T-helper 1 cell (primary cell): ENCODE measurements at regions not wholly inside any gene's neighbourhood (a gene's known extent, or its start where the extent isn't known, plus 50 kb on each side); places are given as distances from the start of the nearest gene placed in this dataset.

ENCODE experiments used
- DNase-seq, 5 donors: peaks; one replicate each; pipeline ENCODE4 v3.0.0-alpha.2; 2012 to 2020

DNA sequence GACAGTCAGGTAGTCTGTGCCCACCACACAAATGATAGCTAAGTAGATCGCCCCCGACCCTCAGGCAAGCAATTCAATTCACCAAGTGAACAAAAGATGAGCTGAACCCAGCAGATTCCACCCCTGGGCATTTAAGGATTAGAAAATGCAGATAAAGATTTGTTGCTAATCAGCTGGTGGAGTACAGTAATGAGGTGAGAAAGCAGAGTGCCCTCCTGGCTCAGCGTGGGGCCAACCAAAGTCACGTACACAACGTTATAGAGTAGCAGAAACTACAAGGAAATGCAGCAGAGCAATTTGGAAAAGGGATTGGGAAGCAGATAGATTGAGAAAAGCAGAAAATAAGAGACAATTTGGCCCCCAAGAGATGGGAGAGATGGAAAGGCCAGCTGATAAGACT is 91.2 kb downstream of the SOX9 start:
- DNase-seq: no peak

DNA sequence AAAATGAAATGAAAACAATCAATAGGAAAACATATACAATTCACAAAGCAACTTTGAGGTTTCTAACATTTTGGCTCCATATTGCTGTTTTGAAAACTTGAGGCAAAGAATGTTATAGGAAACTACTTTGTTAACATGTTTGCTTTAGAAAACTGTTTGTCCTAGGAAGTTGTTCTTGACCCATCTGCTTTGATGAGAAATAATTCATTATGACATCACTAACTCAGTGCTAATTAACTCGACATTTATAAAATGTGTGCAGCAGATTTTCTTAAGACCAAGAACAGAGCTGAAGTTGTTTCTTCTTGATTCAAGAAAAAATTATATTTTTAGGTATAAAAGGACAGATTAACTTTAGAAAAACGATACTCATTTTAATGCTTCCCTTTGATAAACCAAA is 94.7 kb downstream of the SOX9 start:
- no peak for DNase-seq

DNA sequence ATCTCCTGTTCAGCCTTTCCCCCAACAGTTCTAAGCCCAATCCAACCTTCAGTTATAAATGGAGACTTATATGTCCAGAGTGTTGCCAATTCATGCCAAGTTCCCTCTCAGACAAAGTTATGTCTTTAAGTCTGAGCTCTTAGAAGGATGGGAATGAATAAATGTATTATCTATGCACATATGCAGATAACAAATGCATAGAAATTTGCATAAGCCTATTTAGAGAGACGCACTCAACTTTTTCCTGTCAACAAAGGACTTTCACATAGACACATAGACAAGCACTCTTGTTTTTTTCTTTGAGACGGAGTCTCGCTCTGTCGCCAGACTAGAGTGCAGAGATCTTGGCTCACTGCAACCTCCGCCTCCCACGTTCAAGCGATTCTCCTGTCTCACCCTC is 95.1 kb downstream of the SOX9 start:
- DNase-seq: no peak

DNA sequence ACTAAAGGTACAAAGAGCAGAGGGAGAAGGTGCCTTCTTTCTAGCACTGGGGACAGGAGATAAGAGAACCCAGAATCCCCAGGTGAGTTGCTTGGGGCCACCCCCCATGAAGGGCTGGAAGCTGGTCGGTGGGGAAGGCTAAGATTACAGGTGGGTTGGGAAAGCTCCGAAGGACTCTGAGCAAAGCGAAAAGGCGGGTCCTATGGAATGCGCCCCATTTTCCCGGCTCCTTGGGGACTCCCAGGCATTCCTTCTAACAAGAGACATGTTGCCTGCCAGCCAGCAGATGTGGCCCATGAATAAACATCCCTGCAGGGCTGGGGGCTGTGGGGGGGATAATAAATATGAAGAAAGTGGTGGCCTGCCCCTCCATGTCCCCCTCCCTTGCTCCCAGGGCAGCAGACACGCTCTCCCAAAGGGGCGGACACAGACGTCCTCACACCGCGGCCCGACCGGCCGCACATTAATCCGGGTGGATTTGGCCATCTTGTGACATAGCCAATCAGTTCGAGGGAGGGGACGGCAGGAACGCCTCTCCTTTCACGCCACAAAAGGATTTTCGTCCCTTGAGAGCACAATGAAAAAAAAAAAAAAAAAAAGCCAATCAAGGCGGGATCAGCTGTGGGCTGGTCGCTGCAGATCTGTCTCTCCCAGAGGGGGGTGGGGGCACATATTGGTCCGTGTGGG is 98.5 kb downstream of the SOX9 start:
- no peak for DNase-seq

DNA sequence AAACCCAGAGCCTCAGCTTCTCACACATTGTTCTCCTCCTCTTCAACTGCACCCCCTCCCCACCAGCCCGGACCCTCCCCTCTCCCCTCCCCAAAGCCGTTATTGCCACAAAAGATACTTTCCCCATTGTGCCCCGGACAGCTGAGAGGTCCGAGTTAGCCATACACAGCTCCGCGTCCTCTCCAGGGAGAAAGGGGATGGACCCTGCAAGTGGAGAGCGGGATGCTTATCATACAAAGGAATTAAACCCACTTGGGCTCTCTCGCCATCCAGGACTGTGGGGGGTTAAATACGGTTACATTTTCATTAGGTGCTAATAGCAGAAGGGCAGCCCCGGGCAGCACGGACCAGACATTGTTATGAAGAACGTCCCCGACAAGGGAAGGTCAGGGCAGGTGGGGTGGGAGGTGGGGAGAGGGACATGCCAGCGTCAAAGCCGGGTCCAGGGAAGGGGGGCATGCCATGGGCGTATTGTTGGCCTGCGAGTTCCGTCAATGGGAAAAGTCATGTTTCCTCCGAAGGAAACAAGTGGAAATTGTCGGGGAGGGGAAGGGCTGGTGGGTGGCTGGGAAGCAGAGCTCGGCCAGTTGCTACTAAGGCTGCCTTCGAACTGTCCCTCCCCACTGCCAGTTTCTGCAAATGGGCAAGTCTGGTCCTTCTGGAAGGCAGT is 99.1 kb downstream of the SOX9 start:
- no peak for DNase-seq

DNA sequence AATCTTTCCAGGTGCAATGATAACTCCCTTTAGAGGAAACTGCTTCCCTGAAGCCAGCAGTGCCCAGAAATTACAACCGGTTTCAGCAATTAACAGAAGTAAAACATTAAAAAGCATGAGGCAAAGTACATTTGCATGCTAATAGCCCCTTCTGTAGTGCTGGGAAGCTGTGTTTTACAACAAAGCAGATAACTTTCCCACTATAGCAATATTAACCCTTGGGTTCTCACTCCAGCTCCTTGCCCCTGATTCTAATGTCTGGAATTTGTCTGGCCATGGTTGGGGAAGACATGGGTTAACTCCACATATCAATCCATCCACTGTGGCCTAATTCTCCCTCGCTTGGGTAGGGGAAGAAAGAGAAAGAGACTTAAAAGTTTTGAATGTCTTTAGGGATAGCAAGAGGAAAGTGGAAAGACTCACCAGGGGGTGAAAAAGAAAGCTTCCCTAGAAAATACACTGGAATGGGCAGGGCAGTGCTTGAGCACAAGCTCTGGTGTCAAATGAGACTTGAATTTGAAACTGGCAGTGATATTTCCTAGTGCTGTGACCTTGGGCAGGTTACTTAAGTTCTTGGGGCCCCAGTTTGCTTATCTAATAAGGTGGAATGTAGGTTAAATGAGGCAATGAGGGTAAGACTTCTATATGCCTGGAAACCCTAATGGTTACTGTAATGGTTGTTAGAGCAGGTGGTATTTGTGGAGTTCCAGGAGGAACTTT is 102.0 kb downstream of the SOX9 start:
- DNase-seq: no peak

DNA sequence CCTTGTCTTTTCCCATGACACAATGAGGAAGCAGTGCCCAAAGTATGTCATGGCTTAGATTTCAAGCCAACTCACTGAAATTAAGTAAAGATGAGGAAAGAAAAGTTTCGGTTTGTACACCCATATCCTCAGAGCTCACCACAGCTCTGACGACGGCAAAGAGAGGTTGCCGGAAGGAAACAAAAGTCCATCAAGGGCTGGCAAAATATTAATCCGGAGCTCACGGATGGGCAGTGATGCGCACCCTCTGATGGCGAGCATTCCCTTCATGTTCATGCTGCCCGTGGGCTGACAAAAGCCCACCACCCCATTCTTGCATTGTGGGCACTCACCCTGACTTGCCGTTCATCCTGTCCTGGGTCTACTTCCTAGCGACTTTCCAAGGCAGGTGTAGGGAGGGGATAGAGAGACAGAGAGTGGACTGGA is 103.1 kb downstream of the SOX9 start:
- DNase-seq: no peak

DNA sequence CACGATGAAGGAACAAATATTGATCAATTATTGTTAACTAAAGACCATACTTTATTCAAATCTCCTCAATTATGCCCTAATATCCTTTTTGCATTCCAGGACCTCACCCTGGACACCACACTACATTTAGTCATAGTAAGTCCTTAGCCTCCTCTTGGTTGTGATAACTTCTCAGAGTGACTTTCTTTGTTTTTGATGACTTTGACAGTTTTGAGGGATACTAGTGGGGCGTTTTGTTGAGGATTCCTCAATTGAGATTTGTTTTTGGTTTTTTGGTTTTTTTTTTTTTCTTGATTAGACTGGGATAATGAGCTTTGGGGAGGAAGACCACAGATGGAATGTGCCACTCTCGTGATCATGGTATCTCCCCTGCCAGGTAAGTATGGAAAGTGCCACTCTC is 105.5 kb downstream of the SOX9 start:
- no peak for DNase-seq

DNA sequence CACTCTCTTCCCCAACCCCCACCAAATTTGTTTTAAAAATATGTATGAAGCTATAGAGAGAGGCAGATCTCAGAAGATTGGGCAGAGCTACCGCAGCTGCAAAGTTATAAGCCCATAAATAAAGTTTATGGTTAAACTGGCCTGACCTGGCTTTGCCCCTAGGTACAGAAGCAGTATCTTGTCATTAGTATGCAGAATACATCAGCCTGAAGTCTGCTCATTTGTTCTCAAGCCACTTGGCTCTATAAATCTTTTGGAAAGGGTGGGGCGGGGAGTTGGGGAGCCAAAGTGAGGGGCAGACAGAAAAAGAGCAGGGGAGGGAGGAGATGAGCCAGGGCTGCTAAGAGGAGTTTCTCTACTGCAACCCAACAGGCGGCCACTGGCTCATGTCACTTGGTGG is 113.2 kb downstream of the SOX9 start:
- DNase-seq: no peak

DNA sequence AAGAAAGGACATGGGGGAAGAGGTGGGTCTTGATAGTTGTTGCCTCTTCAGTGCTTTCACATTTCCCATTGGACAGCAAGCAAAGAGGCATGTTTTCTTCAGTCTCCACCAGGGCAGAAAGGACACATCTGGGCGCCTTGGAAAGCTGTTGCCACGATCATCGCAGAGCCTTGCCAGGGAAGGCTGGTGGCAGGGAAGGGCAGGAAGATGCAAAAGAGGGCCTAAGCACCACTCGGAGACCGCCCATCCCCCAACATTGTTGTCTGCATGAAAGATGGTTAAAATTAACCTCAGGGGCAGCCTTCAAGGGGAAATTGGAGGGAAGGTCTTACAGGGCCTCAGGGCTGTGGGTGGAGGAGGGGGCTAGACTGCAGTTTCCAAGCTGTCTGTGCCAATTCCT is 114.2 kb downstream of the SOX9 start:
- no peak for DNase-seq

DNA sequence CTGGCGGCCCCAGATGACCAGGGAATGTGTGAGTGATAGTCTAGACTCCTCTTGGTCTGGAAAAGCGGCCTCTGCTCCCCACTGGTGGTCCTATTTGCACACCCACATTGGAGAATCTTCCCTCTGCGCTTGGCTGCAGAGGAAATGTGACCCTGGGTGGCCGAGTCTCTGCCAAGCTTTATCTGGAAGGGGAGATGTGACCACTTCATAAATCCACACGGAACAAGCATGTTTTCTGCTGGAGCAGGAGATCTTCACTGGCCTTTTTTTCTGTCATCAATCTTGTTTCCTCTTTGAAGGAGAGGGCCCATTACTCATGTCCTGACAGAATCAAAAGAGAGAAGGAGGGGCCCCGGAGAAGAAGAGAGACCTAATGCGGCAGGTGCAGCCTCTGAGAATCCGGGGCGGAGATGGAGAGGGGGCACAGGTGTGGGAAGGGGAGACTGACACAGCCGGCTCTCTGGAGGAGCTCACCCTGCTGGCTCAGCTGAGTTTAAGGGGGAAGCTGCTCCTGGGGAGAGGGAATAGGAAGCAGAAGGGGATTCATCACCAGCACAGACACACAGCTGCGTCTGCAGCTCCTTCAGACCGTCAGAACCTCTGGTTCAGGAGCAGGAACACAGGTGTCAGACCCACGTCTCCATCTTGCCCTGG is 116.3 kb downstream of the SOX9 start:
- DNase-seq: no peak

DNA sequence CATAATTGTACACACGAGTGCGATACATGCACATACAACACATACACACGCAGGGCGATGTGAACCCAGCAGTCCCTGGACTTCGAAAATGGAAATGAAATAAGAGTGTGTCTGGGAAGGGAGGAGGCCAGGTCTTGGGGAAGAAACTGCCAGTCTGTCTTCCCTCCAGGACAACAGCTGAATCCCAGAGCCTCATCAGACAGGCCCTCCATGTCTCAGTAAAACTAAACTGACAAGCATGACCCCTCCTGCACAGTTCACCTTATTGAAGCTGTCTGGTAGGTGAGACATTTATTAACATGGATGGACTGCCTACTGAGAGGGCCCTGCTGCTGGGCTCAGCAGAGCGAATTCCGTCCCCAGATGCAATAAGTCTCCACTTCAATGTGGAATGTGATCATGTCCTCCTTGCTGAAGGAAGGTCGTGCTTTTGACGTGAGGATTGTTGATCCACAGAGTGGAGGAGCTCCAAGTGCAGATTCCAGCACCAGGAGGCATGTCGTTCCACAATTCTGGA is 117.4 kb downstream of the SOX9 start:
- no peak for DNase-seq

DNA sequence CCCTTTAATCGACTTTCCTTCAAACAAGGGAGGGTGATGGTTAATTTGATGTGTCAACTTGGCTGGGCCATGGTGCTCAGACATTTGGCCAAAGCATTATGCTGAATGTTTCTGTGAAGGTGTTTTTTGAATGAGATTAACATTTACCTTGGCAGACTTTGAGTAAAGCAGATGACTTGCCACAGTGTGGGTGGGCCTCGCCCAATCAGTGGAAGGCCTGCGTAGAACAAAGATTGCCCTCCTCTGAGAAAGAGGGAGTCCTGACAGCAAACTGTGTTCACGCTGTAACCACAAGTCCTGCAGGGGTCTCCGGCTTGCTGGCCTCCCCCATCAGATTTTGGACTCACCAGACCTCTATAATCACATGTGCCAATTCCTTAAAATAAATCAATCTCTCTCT is 118.7 kb downstream of the SOX9 start:
- no peak for DNase-seq

DNA sequence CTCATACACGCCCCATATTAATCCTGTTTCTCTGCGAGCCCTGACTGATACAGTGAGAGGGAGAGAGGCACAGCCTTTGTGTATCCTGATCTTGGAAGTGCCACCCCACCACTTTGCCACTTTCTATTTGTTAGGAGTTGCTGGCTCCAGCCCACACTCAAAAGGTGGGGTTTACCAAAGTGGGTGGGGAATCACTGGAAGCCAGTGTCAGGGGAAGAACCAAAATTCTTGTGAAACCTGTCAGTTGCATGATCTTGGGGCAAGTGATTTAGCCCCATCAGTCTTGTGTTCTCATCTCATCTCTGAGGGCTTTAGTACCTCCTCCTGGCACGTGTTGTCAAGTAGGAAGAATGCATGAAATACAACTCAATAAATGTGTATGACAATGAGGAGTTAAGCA is 119.5 kb downstream of the SOX9 start:
- no peak for DNase-seq

DNA sequence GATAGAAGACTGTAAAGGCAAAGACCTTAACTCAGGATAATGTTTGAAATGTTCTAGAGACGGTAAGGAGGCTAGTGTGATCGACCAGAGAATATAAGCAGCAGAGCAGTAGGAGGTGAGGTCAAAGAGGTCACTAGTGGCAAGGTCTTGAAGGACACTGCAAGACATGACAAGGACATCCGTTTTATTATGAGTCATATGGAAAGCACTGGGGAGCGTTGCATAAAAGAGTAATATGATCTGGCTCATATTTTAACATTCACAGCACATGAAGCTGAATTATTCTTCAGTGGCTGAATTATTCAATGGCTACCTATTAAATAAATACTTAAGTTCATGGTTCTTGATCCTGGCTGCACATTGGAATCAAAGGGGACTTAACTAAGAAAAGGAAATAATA is 123.7 kb downstream of the SOX9 start:
- no peak for DNase-seq

DNA sequence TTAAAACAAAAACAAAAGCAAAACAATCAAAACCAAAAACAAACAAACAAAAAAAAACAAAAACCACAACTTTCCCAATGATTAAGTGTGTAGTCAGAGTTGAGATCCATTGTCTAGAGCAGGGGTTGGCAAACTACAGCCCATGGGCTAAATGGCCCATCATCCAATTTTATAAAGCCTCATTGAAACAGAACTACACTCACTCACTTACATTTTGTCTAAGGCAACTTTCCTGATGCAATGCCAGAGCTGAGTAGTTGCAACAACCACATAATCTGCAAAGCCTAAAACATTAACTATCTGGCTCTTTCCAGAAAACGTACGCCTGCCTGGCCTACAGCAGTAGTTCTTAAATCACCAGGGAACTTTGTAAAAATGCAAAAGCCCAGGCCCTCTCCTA is 124.1 kb downstream of the SOX9 start:
- no peak for DNase-seq

DNA sequence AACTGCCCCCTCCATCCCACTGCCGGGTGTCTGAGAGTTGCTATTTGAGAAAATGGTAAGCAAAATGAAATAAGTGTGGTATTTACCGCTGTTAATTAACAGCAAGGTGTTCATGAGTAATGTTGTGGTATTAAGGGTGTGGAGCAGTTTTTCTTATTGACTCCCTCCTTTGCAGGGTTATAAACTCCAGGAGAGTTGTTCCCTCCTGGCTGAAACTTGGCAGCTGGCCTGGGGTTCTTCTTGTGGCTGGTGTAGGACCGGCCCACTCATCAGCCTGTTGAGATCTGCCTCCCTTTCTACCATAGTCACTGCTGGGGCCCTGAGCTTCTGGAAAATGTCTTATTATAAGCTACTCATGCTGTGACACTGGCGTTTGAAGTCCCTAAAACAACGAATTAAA is 128.6 kb downstream of the SOX9 start:
- DNase-seq: no peak

DNA sequence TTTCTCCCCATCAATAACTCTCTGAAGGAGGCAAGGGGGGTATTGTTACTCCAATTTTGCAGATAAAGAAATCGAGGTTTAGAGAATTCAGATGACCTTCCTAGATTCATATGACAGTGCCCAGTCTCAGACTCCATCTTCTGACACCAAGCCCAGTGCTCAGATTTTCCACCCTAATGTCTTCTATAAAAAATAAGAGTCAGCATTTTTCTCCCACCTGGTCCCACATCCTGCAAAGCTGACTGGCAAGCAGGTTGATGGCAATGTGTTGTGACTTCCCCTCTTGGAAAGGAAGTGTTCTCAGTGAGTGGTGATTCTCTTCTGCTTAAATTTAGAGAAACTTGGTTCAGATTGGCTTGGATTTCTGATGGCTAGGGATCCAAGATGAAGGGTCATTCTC is 129.4 kb downstream of the SOX9 start:
- DNase-seq: no peak

DNA sequence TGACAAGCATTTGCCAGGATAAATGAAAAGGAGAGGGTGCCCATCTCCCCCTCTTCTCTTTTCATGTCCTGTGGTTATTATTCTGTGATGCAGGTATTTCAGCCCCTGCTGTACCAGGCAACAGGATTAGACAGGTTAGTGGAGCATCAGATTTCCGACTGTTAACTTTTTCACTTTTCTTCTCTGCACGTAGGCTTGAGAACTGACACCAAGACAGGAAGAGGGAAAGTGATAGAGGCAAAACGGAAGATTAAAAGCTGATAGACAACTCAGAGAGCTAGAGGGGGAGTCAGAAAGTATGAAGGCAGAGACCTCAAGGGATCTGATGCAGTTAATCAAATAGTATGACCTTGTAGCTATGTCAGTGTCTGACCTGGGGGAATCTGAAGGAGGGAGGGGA is 132.8 kb downstream of the SOX9 start:
- no peak for DNase-seq

DNA sequence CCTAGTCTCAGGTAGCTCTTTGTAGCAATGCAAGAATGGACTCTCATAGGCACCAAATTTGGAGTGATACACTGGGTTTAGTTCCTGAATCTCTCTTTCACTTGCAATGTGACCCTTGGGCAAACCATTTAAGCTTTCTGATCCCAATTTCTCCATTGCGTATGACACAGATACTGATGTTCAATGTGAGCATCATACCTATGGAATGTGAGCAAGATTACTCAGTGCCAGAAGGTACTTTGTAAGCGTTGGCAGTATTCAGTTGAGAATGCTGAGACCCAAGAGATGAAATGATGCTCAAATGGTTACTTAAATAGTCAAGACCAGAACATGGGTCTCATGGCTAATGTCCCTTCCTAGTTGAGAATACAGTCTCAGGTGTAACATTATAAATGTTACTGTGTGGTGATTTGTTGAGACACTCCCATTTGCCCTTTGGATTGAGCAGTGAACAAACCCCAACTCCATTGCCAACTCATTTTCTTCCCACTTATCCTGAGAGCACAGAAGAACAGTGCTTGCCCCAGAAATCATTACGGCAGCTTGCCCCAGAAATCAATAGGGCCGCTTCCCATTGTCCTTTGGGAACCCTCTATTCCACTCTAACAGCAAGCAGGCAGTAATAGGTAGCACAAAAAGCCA is 134.1 kb downstream of the SOX9 start:
- no peak for DNase-seq

DNA sequence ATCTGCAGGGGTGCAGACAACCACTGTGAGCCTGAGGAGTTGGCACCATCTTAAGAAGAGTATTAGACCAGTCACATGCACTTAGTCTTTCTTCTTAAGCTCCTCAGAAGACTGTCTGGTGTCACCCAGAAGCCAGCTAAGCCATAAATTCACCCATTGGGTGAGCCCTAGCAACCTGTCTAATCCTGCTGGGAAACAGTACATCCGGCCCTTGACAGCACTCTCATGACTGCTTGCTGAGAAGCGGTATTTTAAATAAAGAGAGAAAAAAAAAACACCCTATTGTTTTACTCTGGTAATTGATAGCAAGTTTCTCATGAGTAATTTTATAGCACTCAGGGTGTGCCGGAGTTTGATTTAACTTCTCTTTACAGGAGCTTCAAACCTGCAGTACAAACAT is 134.7 kb downstream of the SOX9 start:
- DNase-seq: no peak

DNA sequence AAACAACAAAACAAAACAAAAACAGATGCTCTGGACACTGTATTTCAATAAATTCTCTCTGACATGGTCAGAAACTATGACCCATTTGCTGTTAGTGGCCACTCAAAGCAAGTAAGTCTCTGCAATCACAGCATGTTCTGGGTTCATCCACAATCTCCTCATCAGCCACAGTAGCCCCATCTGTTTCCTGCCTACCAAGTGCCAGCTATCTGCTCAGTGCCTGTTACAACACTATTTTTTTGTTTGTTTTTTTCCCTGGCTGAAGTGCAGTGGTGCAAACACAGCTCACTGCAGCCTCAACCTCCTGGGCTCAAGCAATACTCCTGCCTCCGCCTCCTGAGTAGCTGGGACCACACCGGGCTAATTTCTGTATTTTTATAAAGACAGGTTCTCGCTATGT is 137.9 kb downstream of the SOX9 start:
- DNase-seq: no peak

DNA sequence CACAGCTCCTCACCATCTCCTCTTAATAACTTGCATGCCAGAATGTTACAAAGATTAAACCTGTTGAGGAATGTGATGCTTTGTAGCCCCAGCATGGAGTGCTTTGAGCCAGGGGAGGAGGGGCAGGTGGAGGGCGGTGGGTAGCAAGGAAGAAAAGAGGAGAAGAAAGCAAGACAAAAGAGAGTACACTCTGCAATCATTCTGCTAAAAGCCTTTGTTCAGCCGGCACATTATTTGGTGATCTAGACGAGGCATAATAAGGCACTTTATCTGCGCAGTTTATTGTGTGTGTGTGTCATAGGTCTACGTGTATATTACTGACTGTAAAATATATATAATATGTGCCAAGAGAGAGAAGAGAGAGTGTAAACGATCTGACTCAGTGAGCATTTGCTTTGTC is 139.1 kb downstream of the SOX9 start:
- DNase-seq: no peak
